GM23338 (cell line): ENCODE measurements at regions not wholly inside any gene's neighbourhood (a gene's known extent, or its start where the extent isn't known, plus 50 kb on each side); places are given as distances from the start of the nearest gene placed in this dataset.

Experiments used
- ATAC-seq: fragments of 200-7000 bp; cut with Tn5 transposase; 3 replicates; pipeline ENCODE4 v1.9.1; 2020
- DNase-seq: peaks from one replicate; pipeline ENCODE4 v3.0.0-alpha.2; 2015; ENCODE audit warnings: low spot score
- H2AFZ ChIP-seq: fragments of 200-600 bp; sonication (generic); 2 replicates; pipeline ENCODE4 v1.8.0; 2016; ENCODE audit warnings: antibody characterized with exemption, mild to moderate bottlenecking, moderate library complexity
- H3F3A ChIP-seq: fragments of 200-600 bp; sonication (generic); replicated peaks from 2 replicates; pipeline ENCODE4 v1.8.0; 2017; ENCODE audit warnings: antibody characterized with exemption, mixed run types, low read depth
- H3K27ac ChIP-seq: fragments of 200-600 bp; sonication (generic); 2 replicates; pipeline ENCODE4 v1.6.1; 2016; ENCODE audit warnings: low read depth
- H3K27me3 ChIP-seq: fragments of 200-600 bp; sonication (generic); 2 replicates; pipeline ENCODE4 v1.8.0; 2016; ENCODE audit warnings: mild to moderate bottlenecking, mixed run types, moderate library complexity; ENCODE audit not compliant: insufficient read depth
- H3K36me3 ChIP-seq: fragments of 200-600 bp; sonication (generic); 2 replicates; pipeline ENCODE4 v1.8.0; 2016; ENCODE audit warnings: mild to moderate bottlenecking; ENCODE audit not compliant: insufficient read depth
- H3K4me1 ChIP-seq: fragments of 200-600 bp; sonication (generic); 2 replicates; pipeline ENCODE4 v1.8.0; 2016; ENCODE audit warnings: mild to moderate bottlenecking, moderate library complexity; ENCODE audit not compliant: insufficient read depth
- H3K4me2 ChIP-seq: fragments of 200-600 bp; sonication (generic); 2 replicates; pipeline ENCODE4 v1.7.1; 2017; ENCODE audit warnings: mixed run types
- H3K4me3 ChIP-seq: fragments of 200-600 bp; sonication (generic); 2 replicates; pipeline ENCODE4 v1.6.1; 2016; ENCODE audit warnings: mixed run types
- H3K79me2 ChIP-seq: fragments of 200-600 bp; sonication (generic); replicated peaks from 2 replicates; pipeline ENCODE4 v1.8.0; 2017; ENCODE audit warnings: mild to moderate bottlenecking; ENCODE audit not compliant: insufficient read depth
- H3K9me2 ChIP-seq: fragments of 200-600 bp; sonication (generic); 2 replicates; pipeline ENCODE4 v1.8.0; 2017; ENCODE audit not compliant: insufficient read depth
- H4K20me1 ChIP-seq: fragments of 200-600 bp; sonication (generic); replicated peaks from 2 replicates; pipeline ENCODE4 v1.8.0; 2017; ENCODE audit warnings: mild to moderate bottlenecking; ENCODE audit not compliant: insufficient read depth
- H3K27ac Mint-ChIP-seq: 2 replicates; pipeline ENCODE4 v1.8.0; 2020; ENCODE audit warnings: inconsistent platforms, mild to moderate bottlenecking, moderate library complexity, mixed read lengths
- H3K27me3 Mint-ChIP-seq: 3 replicates; pipeline ENCODE4 v1.8.0; 2022; ENCODE audit warnings: low read depth, mild to moderate bottlenecking, moderate library complexity, mixed read lengths, inconsistent platforms; ENCODE audit not compliant: insufficient read depth, poor library complexity
- H3K36me3 Mint-ChIP-seq: 3 replicates; pipeline ENCODE4 v1.8.0; 2021; ENCODE audit warnings: low read depth, mild to moderate bottlenecking, inconsistent platforms, moderate library complexity, mixed read lengths
- H3K4me1 Mint-ChIP-seq: 3 replicates; pipeline ENCODE4 v1.8.0; 2020; ENCODE audit warnings: mild to moderate bottlenecking, inconsistent platforms, mixed read lengths
- H3K4me3 Mint-ChIP-seq: 3 replicates; pipeline ENCODE4 v1.8.0; 2021; ENCODE audit warnings: moderate library complexity, mild to moderate bottlenecking, inconsistent platforms, mixed read lengths
- H3K9me3 Mint-ChIP-seq: 3 replicates; pipeline ENCODE4 v1.8.0; 2020; ENCODE audit warnings: moderate library complexity, mild to moderate bottlenecking, inconsistent platforms, mixed read lengths
- CREB1 ChIP-seq: fragments of 250-450 bp; sonication (Bioruptor Pico); IDR thresholded peaks from 2 replicates; pipeline ENCODE4 v1.5.0; 2020; ENCODE audit warnings: low read depth, mild to moderate bottlenecking, moderate library complexity
- EZH2 ChIP-seq: fragments of 200-600 bp; sonication (generic); IDR thresholded peaks from one replicate; pipeline ENCODE4 v1.8.0; 2017; ENCODE audit warnings: antibody characterized with exemption, mild to moderate bottlenecking, low read depth; ENCODE audit not compliant: unreplicated experiment
- EZH2phosphoT487 ChIP-seq: fragments of 200-600 bp; sonication (generic); IDR thresholded peaks from one replicate; pipeline ENCODE4 v1.8.1; 2018; ENCODE audit warnings: antibody characterized with exemption; ENCODE audit not compliant: unreplicated experiment
- JUNB ChIP-seq: IDR thresholded peaks from one replicate; pipeline ENCODE4 v1.6.1; 2016; ENCODE audit warnings: antibody characterized with exemption; ENCODE audit not compliant: unreplicated experiment
- NANOG ChIP-seq: IDR thresholded peaks from 2 replicates; pipeline ENCODE4 v1.6.1; 2016; ENCODE audit warnings: antibody characterized with exemption, borderline replicate concordance
- POLR2AphosphoS5 ChIP-seq: IDR thresholded peaks from 2 replicates; pipeline ENCODE4 v1.6.1; 2016; ENCODE audit warnings: antibody characterized with exemption, low read depth
- STAT1 ChIP-seq: IDR thresholded peaks from one replicate; pipeline ENCODE4 v1.6.1; 2016; ENCODE audit warnings: antibody characterized with exemption; ENCODE audit not compliant: unreplicated experiment
- ZNF114 ChIP-seq: fragments of 250-450 bp; sonication (Bioruptor Pico); IDR thresholded peaks from 2 replicates; pipeline ENCODE4 v1.5.0; 2020; ENCODE audit warnings: mild to moderate bottlenecking, moderate library complexity
- ZNF331 ChIP-seq: fragments of 250-450 bp; sonication (Bioruptor Pico); IDR thresholded peaks from 2 replicates; pipeline ENCODE4 v1.5.0; 2020; ENCODE audit warnings: low read depth, mild to moderate bottlenecking, moderate library complexity
- TF ChIP-seq, protein P1 (sequence below): fragments of 250-450 bp; sonication (Bioruptor Pico); IDR thresholded peaks from 2 replicates; pipeline ENCODE4 v1.5.0; 2020; ENCODE audit warnings: mild to moderate bottlenecking, moderate library complexity
- TF ChIP-seq, protein P2 (sequence below): IDR thresholded peaks from 2 replicates; pipeline ENCODE4 v1.6.1; 2016; ENCODE audit warnings: antibody characterized with exemption
- TF ChIP-seq, protein P3 (sequence below), 2 experiments: fragments of 200-600 bp in 1 of 2; sonication (generic) in 1 of 2; conservative IDR thresholded peaks; 2 replicates each; pipeline versions ENCODE4 v1.5.1 to v1.6.1; 2016 to 2017; ENCODE audit warnings: antibody characterized with exemption in 2 of 2, low read depth in 2 of 2, mild to moderate bottlenecking in 2 of 2, moderate library complexity in 1 of 2
- TF ChIP-seq, protein P4 (sequence below): IDR thresholded peaks from one replicate; pipeline ENCODE4 v1.6.1; 2018; ENCODE audit warnings: antibody characterized with exemption; ENCODE audit not compliant: unreplicated experiment

DNA sequence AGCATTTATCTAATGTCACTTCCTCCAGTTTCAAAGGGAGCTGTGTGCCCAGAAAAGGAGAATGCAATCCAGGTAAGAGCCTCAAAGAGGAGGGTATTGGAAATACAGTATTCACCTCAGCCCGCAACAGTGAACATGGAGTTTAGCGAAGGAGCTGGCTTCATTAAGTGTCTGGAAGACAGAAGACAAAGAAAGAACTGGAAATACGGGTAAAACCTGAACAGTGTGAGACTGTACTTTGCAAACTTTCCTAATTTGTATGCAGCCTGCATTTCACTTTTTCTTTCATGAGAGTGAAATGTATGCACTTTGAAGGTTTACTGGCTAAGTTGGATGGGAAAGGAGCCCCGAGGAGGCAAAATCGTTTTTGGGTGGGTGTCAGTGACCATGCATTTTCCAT, 478.4 kb downstream of the HS3ST3B1 start:
- Histone ChIP-seq H3K9me2 (peaks cover 5% of the 10 kb centered on the region; the same call in 1 of the 2 replicates), H4K20me1 (no peaks in the 10 kb centered on the region), H3F3A (no peaks in the 10 kb centered on the region), H3K4me3 (no peak overlapping the region), H2AFZ (peak overlapping the region; percentile 76; the same call in 1 of the 2 replicates), H3K4me2 (peak overlapping the region; percentile 48; the same call in 1 of the 2 replicates), H3K27ac (no peak overlapping the region), H3K4me1 (peaks cover 36% of the 10 kb centered on the region), H3K79me2 (no peaks in the 10 kb centered on the region), H3K36me3 (no peaks in the 10 kb centered on the region), H3K27me3 (no peaks in the 10 kb centered on the region)
- H3K4me3 Mint-ChIP-seq: no peak overlapping the region
- peaks cover 6% of the 10 kb centered on the region for H3K27me3 Mint-ChIP-seq
- ATAC-seq (no peak), DNase-seq (peak; percentile 11)
- H3K27ac Mint-ChIP-seq: no peak overlapping the region
- H3K4me1 Mint-ChIP-seq: peaks cover 35% of the 10 kb centered on the region
- no peak for TF ChIP-seq POLR2AphosphoS5
- no peak for TF ChIP-seq ZNF331 (CRISPR knock-in tag)
- TF ChIP-seq JUNB: no peak
- no peak for TF ChIP-seq EZH2phosphoT487
- TF ChIP-seq CREB1 (CRISPR knock-in tag): no peak
- TF ChIP-seq ZNF114 (CRISPR knock-in tag): no peak
- TF ChIP-seq STAT1: no peak
- TF ChIP-seq, protein P1, sequence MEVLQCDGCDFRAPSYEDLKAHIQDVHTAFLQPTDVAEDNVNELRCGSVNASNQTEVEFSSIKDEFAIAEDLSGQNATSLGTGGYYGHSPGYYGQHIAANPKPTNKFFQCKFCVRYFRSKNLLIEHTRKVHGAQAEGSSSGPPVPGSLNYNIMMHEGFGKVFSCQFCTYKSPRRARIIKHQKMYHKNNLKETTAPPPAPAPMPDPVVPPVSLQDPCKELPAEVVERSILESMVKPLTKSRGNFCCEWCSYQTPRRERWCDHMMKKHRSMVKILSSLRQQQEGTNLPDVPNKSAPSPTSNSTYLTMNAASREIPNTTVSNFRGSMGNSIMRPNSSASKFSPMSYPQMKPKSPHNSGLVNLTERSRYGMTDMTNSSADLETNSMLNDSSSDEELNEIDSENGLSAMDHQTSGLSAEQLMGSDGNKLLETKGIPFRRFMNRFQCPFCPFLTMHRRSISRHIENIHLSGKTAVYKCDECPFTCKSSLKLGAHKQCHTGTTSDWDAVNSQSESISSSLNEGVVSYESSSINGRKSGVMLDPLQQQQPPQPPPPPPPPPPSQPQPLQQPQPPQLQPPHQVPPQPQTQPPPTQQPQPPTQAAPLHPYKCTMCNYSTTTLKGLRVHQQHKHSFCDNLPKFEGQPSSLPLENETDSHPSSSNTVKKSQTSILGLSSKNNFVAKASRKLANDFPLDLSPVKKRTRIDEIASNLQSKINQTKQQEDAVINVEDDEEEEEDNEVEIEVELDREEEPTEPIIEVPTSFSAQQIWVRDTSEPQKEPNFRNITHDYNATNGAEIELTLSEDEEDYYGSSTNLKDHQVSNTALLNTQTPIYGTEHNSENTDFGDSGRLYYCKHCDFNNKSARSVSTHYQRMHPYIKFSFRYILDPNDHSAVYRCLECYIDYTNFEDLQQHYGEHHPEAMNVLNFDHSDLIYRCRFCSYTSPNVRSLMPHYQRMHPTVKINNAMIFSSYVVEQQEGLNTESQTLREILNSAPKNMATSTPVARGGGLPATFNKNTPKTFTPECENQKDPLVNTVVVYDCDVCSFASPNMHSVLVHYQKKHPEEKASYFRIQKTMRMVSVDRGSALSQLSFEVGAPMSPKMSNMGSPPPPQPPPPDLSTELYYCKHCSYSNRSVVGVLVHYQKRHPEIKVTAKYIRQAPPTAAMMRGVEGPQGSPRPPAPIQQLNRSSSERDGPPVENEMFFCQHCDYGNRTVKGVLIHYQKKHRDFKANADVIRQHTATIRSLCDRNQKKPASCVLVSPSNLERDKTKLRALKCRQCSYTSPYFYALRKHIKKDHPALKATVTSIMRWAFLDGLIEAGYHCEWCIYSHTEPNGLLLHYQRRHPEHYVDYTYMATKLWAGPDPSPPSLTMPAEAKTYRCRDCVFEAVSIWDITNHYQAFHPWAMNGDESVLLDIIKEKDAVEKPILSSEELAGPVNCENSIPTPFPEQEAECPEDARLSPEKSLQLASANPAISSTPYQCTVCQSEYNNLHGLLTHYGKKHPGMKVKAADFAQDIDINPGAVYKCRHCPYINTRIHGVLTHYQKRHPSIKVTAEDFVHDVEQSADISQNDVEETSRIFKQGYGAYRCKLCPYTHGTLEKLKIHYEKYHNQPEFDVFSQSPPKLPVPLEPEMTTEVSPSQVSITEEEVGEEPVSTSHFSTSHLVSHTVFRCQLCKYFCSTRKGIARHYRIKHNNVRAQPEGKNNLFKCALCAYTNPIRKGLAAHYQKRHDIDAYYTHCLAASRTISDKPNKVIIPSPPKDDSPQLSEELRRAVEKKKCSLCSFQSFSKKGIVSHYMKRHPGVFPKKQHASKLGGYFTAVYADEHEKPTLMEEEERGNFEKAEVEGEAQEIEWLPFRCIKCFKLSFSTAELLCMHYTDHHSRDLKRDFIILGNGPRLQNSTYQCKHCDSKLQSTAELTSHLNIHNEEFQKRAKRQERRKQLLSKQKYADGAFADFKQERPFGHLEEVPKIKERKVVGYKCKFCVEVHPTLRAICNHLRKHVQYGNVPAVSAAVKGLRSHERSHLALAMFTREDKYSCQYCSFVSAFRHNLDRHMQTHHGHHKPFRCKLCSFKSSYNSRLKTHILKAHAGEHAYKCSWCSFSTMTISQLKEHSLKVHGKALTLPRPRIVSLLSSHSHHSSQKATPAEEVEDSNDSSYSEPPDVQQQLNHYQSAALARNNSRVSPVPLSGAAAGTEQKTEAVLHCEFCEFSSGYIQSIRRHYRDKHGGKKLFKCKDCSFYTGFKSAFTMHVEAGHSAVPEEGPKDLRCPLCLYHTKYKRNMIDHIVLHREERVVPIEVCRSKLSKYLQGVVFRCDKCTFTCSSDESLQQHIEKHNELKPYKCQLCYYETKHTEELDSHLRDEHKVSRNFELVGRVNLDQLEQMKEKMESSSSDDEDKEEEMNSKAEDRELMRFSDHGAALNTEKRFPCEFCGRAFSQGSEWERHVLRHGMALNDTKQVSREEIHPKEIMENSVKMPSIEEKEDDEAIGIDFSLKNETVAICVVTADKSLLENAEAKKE: no peak
- TF ChIP-seq, protein P2, sequence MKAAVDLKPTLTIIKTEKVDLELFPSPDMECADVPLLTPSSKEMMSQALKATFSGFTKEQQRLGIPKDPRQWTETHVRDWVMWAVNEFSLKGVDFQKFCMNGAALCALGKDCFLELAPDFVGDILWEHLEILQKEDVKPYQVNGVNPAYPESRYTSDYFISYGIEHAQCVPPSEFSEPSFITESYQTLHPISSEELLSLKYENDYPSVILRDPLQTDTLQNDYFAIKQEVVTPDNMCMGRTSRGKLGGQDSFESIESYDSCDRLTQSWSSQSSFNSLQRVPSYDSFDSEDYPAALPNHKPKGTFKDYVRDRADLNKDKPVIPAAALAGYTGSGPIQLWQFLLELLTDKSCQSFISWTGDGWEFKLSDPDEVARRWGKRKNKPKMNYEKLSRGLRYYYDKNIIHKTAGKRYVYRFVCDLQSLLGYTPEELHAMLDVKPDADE: no peak
- TF ChIP-seq, protein P3, sequence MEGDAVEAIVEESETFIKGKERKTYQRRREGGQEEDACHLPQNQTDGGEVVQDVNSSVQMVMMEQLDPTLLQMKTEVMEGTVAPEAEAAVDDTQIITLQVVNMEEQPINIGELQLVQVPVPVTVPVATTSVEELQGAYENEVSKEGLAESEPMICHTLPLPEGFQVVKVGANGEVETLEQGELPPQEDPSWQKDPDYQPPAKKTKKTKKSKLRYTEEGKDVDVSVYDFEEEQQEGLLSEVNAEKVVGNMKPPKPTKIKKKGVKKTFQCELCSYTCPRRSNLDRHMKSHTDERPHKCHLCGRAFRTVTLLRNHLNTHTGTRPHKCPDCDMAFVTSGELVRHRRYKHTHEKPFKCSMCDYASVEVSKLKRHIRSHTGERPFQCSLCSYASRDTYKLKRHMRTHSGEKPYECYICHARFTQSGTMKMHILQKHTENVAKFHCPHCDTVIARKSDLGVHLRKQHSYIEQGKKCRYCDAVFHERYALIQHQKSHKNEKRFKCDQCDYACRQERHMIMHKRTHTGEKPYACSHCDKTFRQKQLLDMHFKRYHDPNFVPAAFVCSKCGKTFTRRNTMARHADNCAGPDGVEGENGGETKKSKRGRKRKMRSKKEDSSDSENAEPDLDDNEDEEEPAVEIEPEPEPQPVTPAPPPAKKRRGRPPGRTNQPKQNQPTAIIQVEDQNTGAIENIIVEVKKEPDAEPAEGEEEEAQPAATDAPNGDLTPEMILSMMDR (conservative IDR thresholded peaks at IDR 0.05; ENCODE audit: low read depth in 2 of 2): no peak
- TF ChIP-seq EZH2: no peak
- TF ChIP-seq, protein P4, sequence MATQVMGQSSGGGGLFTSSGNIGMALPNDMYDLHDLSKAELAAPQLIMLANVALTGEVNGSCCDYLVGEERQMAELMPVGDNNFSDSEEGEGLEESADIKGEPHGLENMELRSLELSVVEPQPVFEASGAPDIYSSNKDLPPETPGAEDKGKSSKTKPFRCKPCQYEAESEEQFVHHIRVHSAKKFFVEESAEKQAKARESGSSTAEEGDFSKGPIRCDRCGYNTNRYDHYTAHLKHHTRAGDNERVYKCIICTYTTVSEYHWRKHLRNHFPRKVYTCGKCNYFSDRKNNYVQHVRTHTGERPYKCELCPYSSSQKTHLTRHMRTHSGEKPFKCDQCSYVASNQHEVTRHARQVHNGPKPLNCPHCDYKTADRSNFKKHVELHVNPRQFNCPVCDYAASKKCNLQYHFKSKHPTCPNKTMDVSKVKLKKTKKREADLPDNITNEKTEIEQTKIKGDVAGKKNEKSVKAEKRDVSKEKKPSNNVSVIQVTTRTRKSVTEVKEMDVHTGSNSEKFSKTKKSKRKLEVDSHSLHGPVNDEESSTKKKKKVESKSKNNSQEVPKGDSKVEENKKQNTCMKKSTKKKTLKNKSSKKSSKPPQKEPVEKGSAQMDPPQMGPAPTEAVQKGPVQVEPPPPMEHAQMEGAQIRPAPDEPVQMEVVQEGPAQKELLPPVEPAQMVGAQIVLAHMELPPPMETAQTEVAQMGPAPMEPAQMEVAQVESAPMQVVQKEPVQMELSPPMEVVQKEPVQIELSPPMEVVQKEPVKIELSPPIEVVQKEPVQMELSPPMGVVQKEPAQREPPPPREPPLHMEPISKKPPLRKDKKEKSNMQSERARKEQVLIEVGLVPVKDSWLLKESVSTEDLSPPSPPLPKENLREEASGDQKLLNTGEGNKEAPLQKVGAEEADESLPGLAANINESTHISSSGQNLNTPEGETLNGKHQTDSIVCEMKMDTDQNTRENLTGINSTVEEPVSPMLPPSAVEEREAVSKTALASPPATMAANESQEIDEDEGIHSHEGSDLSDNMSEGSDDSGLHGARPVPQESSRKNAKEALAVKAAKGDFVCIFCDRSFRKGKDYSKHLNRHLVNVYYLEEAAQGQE: no peak
- no peak for TF ChIP-seq NANOG
- peaks cover 15% of the 10 kb centered on the region for H3K9me3 Mint-ChIP-seq
- H3K36me3 Mint-ChIP-seq: peaks cover 3% of the 10 kb centered on the region; the same call in 2 of the 3 replicates
